ENCODE measurements at regions not wholly inside any gene's neighbourhood (a gene's known extent, or its start where the extent isn't known, plus 50 kb on each side); places are given as distances from the start of the nearest gene placed in this dataset.

- intact Hi-C loops (cut with DNase I; ENCODE audit: low total_unique reads) = no loop called here
Observed at GRCh38 chr5:122680623-122681350, 94.1 kb upstream of the SNX2 start.

GRCh38 chr5:122683631-122684030 is 91.2 kb upstream of the SNX2 start:
- TF ChIP-seq POLR2A (IDR thresholded peaks at IDR 0.05) (no peak), CTCF (IDR thresholded peaks at IDR 0.05) (no peak)
- H3K36me3 ChIP-seq = no peaks in the 10 kb centered on the region
- H3K27ac ChIP-seq = no peak overlapping the region
- intact Hi-C loops (cut with DNase I; ENCODE audit: low total_unique reads) = no loop called here
- H3K4me1 ChIP-seq = no peaks in the 10 kb centered on the region
- H3K4me3 ChIP-seq = no peak overlapping the region
- DNase-seq = no peak
- no peaks in the 10 kb centered on the region for H3K27me3 ChIP-seq
- H3K9me3 ChIP-seq = no peaks in the 10 kb centered on the region

More at GRCh38 chr5:122680623-122681350, 94.1 kb upstream of the SNX2 start:
- H3K4me1 ChIP-seq = no peaks in the 10 kb centered on the region
- TF ChIP-seq POLR2A (IDR thresholded peaks at IDR 0.05) (no peak), CTCF (IDR thresholded peaks at IDR 0.05) (no peak)
- no peaks in the 10 kb centered on the region for H3K36me3 ChIP-seq
- H3K27ac ChIP-seq = no peak overlapping the region
- H3K9me3 ChIP-seq = no peaks in the 10 kb centered on the region
- H3K4me3 ChIP-seq = no peak overlapping the region
- H3K27me3 ChIP-seq = no peaks in the 10 kb centered on the region
- DNase-seq = no peak

GRCh38 chr5:122690266-122690665 is 84.6 kb upstream of the SNX2 start:
- Histone ChIP-seq H3K27me3 (no peaks in the 10 kb centered on the region), H3K9me3 (no peaks in the 10 kb centered on the region), H3K4me1 (no peaks in the 10 kb centered on the region), H3K4me3 (no peak overlapping the region), H3K36me3 (no peaks in the 10 kb centered on the region), H3K27ac (no peak overlapping the region)
- intact Hi-C loops (cut with DNase I; ENCODE audit: low total_unique reads) = no loop called here
- TF ChIP-seq CTCF (IDR thresholded peaks at IDR 0.05) = no peak
- TF ChIP-seq POLR2A (IDR thresholded peaks at IDR 0.05) = no peak
- no peak for DNase-seq

GRCh38 chr5:122691931-122692330 is 82.9 kb upstream of the SNX2 start:
- Histone ChIP-seq H3K27ac (no peak overlapping the region), H3K9me3 (no peaks in the 10 kb centered on the region), H3K27me3 (no peaks in the 10 kb centered on the region), H3K36me3 (no peaks in the 10 kb centered on the region), H3K4me3 (no peak overlapping the region), H3K4me1 (no peaks in the 10 kb centered on the region)
- TF ChIP-seq CTCF (IDR thresholded peaks at IDR 0.05) (no peak), POLR2A (IDR thresholded peaks at IDR 0.05) (no peak)
- no peak for DNase-seq
- intact Hi-C loops (cut with DNase I; ENCODE audit: low total_unique reads) = no loop called here

- H3K4me1 ChIP-seq = no peaks in the 10 kb centered on the region
- no peak overlapping the region for H3K4me3 ChIP-seq
- no peaks in the 10 kb centered on the region for H3K27me3 ChIP-seq
- H3K36me3 ChIP-seq = no peaks in the 10 kb centered on the region
- no peaks in the 10 kb centered on the region for H3K9me3 ChIP-seq
- intact Hi-C loops (cut with DNase I; ENCODE audit: low total_unique reads) = no loop called here
- H3K27ac ChIP-seq = no peak overlapping the region
- DNase-seq = no peak
- TF ChIP-seq CTCF (IDR thresholded peaks at IDR 0.05) (no peak), POLR2A (IDR thresholded peaks at IDR 0.05) (no peak)
Observed at GRCh38 chr5:122693963-122694362, 80.9 kb upstream of the SNX2 start.

Data from uterus (tissue), 3 donors.